ENCODE measurements at regions not wholly inside any gene's neighbourhood (a gene's known extent, or its start where the extent isn't known, plus 50 kb on each side); places are given as distances from the start of the nearest gene placed in this dataset.
A peak's percentile ranks its signal among the peaks of the same experiment; 100 is the strongest.
"Not testable (repeated sequence)": the region's sequence is repeated elsewhere in the genome, so short reads cannot be mapped to it uniquely, and the experiment has no call there.

GRCh38 chr16:33913601-33914000, 454.2 kb downstream of the TP53TG3F start:
- 0% methylated on average over 3 of the region's 4 CpGs for WGBS (ENCODE audit: insufficient coverage, insufficient replicate concordance, low lambda C conversion rate, missing lambda C conversion rate)
- CTCF ChIA-PET; RAD21 ChIA-PET (ENCODE audit: unreplicated experiment): not testable (repeated sequence)

GRCh38 chr16:33920761-33921545, 461.5 kb downstream of the TP53TG3F start:
- in situ Hi-C loops (cut with MboI); intact Hi-C loops (cut with micrococcal nuclease; ENCODE audit: unreplicated experiment); SMC1A ChIA-PET (ENCODE audit: uncharacterized antibody, unreplicated experiment): not testable (repeated sequence)

More at GRCh38 chr16:33913601-33914000, 454.2 kb downstream of the TP53TG3F start:
- SMC1A ChIA-PET (ENCODE audit: uncharacterized antibody, unreplicated experiment); H2AFZ ChIP-seq (ENCODE audit: control insufficient read depth, low read depth, low read length); FAIRE-seq; H3K4me3 ChIP-seq; H3K27me3 ChIP-seq (replicated peaks in 1 of 2; ENCODE audit: control insufficient read depth in 2 of 2, insufficient read depth in 2 of 2, low read length in 1 of 2); H3K9me3 ChIP-seq (replicated peaks; ENCODE audit: control insufficient read depth, insufficient read depth, low read length); H3K36me3 ChIP-seq (ENCODE audit: control insufficient read depth in 2 of 2, insufficient read depth in 2 of 2, low read length in 1 of 2); POLR2A ChIA-PET; H3K4me2 ChIP-seq (ENCODE audit: control insufficient read depth, insufficient read depth); ATAC-seq; intact Hi-C loops (cut with micrococcal nuclease; ENCODE audit: unreplicated experiment); DNase-seq (ENCODE audit: low read depth, low spot score); H3K4me1 ChIP-seq (ENCODE audit: control insufficient read depth, insufficient read depth, low read length); BruUV-seq (replicated peaks); H3K27ac ChIP-seq (ENCODE audit: control insufficient read depth, insufficient read depth); H4K20me1 ChIP-seq (ENCODE audit: control insufficient read depth, insufficient read depth); H3K9ac ChIP-seq (ENCODE audit: control insufficient read depth, insufficient read depth, low read length); in situ Hi-C loops (cut with MboI); H3K79me2 ChIP-seq (ENCODE audit: control insufficient read depth, insufficient read depth, low read length): not testable (repeated sequence)

DNA sequence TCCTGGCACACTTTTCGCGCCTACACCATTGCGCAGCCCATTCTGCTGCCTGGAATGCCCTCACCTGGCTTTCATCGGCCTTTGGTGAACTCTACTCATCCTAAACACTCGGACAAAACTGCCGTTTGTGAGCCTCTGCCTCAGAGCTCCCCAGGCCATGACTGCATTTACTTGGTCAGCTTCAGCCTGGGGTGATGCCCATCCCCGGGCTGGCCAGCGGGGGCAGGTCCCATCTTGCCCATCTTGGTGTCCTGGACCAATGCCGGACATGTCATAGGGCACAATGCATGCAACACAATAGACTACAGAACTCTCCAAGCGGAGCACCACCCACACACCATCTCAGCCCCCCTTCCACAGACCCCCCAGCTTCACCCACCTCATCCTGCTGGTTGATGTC, 463.5 kb downstream of the TP53TG3F start:
- H3K9ac ChIP-seq (ENCODE audit: control insufficient read depth, insufficient read depth, low read length); RAD21 ChIA-PET (ENCODE audit: unreplicated experiment); H3K4me3 ChIP-seq; H3K27me3 ChIP-seq (replicated peaks in 1 of 2; ENCODE audit: control insufficient read depth in 2 of 2, insufficient read depth in 2 of 2, low read length in 1 of 2); intact Hi-C loops (cut with micrococcal nuclease; ENCODE audit: unreplicated experiment); FAIRE-seq; H3K4me1 ChIP-seq (ENCODE audit: control insufficient read depth, insufficient read depth, low read length); H3K27ac ChIP-seq (ENCODE audit: control insufficient read depth, insufficient read depth); H3K36me3 ChIP-seq (ENCODE audit: control insufficient read depth in 2 of 2, insufficient read depth in 2 of 2, low read length in 1 of 2); DNase-seq (ENCODE audit: low read depth, low spot score); in situ Hi-C loops (cut with MboI); H2AFZ ChIP-seq (ENCODE audit: control insufficient read depth, low read depth, low read length); H3K9me3 ChIP-seq (replicated peaks; ENCODE audit: control insufficient read depth, insufficient read depth, low read length); BruUV-seq (replicated peaks); H4K20me1 ChIP-seq (ENCODE audit: control insufficient read depth, insufficient read depth); H3K4me2 ChIP-seq (ENCODE audit: control insufficient read depth, insufficient read depth); SMC1A ChIA-PET (ENCODE audit: uncharacterized antibody, unreplicated experiment); H3K79me2 ChIP-seq (ENCODE audit: control insufficient read depth, insufficient read depth, low read length); POLR2A ChIA-PET; ATAC-seq; CTCF ChIA-PET: not testable (repeated sequence)
- 28% methylated on average over 8 of the region's 10 CpGs for WGBS (ENCODE audit: insufficient coverage, insufficient replicate concordance, low lambda C conversion rate, missing lambda C conversion rate)

More at GRCh38 chr16:33920761-33921545, 461.5 kb downstream of the TP53TG3F start:
- H3K4me2 ChIP-seq (ENCODE audit: control insufficient read depth, insufficient read depth); H3K79me2 ChIP-seq (ENCODE audit: control insufficient read depth, insufficient read depth, low read length); H3K4me1 ChIP-seq (ENCODE audit: control insufficient read depth, insufficient read depth, low read length); H2AFZ ChIP-seq (ENCODE audit: control insufficient read depth, low read depth, low read length); H3K9me3 ChIP-seq (replicated peaks; ENCODE audit: control insufficient read depth, insufficient read depth, low read length); H3K36me3 ChIP-seq (ENCODE audit: control insufficient read depth in 2 of 2, insufficient read depth in 2 of 2, low read length in 1 of 2); H3K4me3 ChIP-seq; H4K20me1 ChIP-seq (ENCODE audit: control insufficient read depth, insufficient read depth); H3K27ac ChIP-seq (ENCODE audit: control insufficient read depth, insufficient read depth); FAIRE-seq; POLR2A ChIA-PET; CTCF ChIA-PET; DNase-seq (ENCODE audit: low read depth, low spot score); RAD21 ChIA-PET (ENCODE audit: unreplicated experiment); H3K9ac ChIP-seq (ENCODE audit: control insufficient read depth, insufficient read depth, low read length); H3K27me3 ChIP-seq (replicated peaks in 1 of 2; ENCODE audit: control insufficient read depth in 2 of 2, insufficient read depth in 2 of 2, low read length in 1 of 2); BruUV-seq (replicated peaks): not testable (repeated sequence)
- WGBS (ENCODE audit: insufficient coverage, insufficient replicate concordance, low lambda C conversion rate, missing lambda C conversion rate) = 6% methylated on average over 5 of the region's 18 CpGs
- ATAC-seq = peak; percentile 67

- H3K27ac ChIP-seq (ENCODE audit: control insufficient read depth, insufficient read depth); ATAC-seq; RAD21 ChIA-PET (ENCODE audit: unreplicated experiment); H3K27me3 ChIP-seq (replicated peaks in 1 of 2; ENCODE audit: control insufficient read depth in 2 of 2, insufficient read depth in 2 of 2, low read length in 1 of 2); FAIRE-seq; H4K20me1 ChIP-seq (ENCODE audit: control insufficient read depth, insufficient read depth); BruUV-seq (replicated peaks); H3K4me3 ChIP-seq; H3K4me2 ChIP-seq (ENCODE audit: control insufficient read depth, insufficient read depth); H3K4me1 ChIP-seq (ENCODE audit: control insufficient read depth, insufficient read depth, low read length); in situ Hi-C loops (cut with MboI); H3K36me3 ChIP-seq (ENCODE audit: control insufficient read depth in 2 of 2, insufficient read depth in 2 of 2, low read length in 1 of 2); H3K79me2 ChIP-seq (ENCODE audit: control insufficient read depth, insufficient read depth, low read length); DNase-seq (ENCODE audit: low read depth, low spot score); SMC1A ChIA-PET (ENCODE audit: uncharacterized antibody, unreplicated experiment); H3K9me3 ChIP-seq (replicated peaks; ENCODE audit: control insufficient read depth, insufficient read depth, low read length); H2AFZ ChIP-seq (ENCODE audit: control insufficient read depth, low read depth, low read length); POLR2A ChIA-PET; H3K9ac ChIP-seq (ENCODE audit: control insufficient read depth, insufficient read depth, low read length); intact Hi-C loops (cut with micrococcal nuclease; ENCODE audit: unreplicated experiment); CTCF ChIA-PET: not testable (repeated sequence)
- no CpG with 5 or more reads among the region's 39 CpGs for WGBS (ENCODE audit: insufficient coverage, insufficient replicate concordance, low lambda C conversion rate, missing lambda C conversion rate)
Measured at GRCh38 chr16:33928026-33928425, 468.6 kb downstream of the TP53TG3F start.
